NCI-H748 treated with DMSO at 0.1 percent for 48 hours (cell line): ENCODE measurements at regions not wholly inside any gene's neighbourhood (a gene's known extent, or its start where the extent isn't known, plus 50 kb on each side); places are given as distances from the start of the nearest gene placed in this dataset.
A peak's percentile ranks its signal among the peaks of the same experiment; 100 is the strongest.

Experiments
- DNase-seq: peaks from one replicate; lab custom pipeline; 2025; lab: John Stamatoyannopoulos, UW

DNA sequence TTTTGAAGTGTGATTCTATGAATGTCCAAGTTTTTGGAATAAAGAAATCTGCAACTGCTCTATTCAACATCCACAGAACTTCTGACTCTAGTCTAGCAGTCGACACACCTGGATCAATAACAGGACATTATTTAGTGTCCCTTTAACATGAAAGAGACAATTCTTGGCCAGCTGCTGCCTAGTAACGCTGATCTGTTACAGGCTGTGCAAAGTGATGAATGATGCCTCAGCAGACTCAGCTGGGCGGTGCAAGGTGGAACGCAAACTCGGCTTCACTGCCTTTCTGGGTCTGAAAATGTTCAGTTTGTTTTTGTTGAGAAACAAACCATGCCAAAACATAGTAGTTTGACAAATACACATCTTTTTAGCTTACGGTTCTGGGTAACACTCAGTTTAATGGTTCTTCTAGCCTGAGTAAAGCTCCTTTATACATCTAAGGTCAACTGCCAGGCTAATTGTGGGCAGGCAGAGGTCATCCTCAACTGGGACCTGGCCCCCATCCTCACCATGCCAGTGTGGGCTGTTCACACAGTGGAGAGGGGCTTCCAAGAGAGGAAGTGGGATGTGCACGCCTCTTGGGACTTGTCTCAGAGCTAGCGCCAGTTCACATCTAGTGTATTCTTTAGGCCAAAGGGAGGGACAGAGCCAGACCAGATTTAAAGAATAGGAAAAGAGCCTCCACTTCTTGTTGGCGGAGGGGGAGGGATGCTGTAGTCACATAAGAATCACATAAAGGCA, 879.7 kb downstream of the QKI start:
- no peak for DNase-seq

- DNase-seq: no peak
Measured at GRCh38 chr6:164291224-164291623, 876.7 kb downstream of the QKI start.

DNA sequence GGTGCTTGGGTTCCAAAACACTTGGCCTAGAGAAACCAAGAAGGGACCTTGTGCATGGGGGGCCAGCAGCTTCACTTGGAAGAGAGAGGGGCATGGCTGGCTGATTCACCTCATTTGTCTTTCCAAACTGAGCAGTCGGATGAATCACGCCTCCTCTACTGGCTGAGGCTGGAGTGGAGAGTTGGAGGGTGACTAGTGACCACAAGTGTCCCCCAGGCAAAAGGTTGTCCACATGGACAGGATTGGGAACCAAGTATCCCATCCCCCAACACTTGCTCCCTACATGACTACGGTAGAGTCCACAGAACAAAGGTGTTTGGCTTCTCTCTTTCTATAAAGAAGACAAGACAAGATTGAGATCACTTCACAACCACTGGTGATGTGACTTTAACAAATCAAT, 875.6 kb downstream of the QKI start:
- no peak for DNase-seq

- DNase-seq: no peak
Measured at GRCh38 chr6:164286011-164286410, 871.5 kb downstream of the QKI start.

DNA sequence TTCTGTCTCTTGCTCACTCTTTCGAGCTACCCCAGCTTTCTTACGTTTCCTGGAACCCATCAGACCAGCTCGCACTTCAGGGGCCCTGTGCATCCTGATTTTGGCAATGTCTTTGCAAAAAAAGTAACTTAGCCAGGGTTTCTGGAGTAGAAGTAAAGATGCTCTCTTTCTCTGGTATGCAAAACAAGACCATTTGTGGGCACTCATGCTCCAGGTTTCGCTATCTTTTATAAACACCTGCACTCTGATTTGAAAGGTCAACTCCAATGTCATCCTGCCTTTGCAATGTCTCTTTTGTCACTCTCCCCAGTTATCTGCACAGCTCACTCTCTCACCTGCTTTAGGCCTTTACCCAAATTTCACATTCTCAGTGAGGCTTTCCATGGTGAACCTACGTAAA, 869.1 kb downstream of the QKI start:
- DNase-seq: no peak

DNA sequence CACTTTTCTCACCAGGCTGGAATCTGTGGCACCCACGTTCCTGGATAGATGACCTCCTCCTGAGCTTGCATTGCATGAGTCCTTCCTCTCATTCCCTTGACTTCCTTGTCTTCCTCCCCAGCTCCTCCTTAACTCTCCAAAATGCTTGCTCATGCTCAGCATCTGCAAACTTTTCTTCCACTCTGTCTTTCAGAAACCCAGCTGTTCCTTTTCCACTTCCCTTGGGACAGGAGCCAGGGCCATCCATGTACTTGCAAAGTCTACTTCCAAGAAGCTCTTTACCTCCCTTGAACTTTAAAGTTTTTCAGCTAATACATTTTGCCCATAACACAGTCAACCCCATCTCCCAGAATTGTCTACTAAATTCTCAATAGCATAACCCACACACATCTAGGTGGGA, 861.7 kb downstream of the QKI start:
- no peak for DNase-seq

GRCh38 chr6:164275773-164276172, 861.3 kb downstream of the QKI start:
- no peak for DNase-seq

DNA sequence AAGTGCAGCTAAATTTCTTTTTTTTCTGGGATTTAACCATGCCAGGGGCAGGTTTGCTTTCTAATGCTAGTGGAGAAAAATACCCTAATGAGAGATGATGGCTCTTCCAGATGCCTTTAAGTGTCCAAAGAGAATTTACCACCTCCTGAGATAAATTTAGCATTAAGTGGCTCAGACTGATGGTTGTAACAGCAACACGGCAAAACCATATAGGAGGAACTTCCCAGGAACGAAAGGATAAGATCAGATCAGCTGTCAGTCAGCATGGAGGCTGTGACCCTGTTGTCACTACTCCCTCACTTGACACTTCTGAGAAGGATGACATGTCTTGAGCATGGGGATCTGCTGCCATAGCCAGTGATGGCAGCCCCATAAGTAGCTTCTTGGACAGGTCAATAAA, 860.0 kb downstream of the QKI start:
- no peak for DNase-seq

GRCh38 chr6:164273491-164273890, 859.0 kb downstream of the QKI start:
- no peak for DNase-seq

GRCh38 chr6:164266851-164267250, 852.3 kb downstream of the QKI start:
- DNase-seq: no peak

GRCh38 chr6:164262348-164262747, 847.8 kb downstream of the QKI start:
- DNase-seq: no peak

- DNase-seq: no peak
Measured at GRCh38 chr6:164258421-164258820, 843.9 kb downstream of the QKI start.

GRCh38 chr6:164252948-164253347, 838.4 kb downstream of the QKI start:
- no peak for DNase-seq

DNA sequence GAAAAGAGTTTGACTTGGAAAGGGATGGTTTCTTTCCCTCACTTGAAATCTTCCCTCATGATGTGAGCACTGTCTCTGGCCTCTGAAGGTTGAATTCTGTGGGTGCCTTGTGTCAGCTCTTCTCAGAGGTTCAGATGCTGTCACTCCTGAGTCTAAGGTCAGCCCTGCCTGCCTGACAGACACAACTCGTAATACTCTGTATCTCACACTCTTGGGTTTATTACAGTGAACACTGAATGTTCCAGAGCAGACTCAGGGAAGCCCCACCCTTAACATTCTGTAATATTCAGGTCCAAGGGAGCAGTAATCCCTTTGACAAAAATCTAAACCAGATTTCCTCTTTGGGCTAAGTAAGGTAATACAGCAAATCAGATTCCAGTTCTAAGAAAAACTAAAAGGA, 837.8 kb downstream of the QKI start:
- no peak for DNase-seq

GRCh38 chr6:164247106-164247505, 832.6 kb downstream of the QKI start:
- DNase-seq: no peak

GRCh38 chr6:164246082-164246481, 831.6 kb downstream of the QKI start:
- DNase-seq: no peak

- no peak for DNase-seq
Measured at GRCh38 chr6:164243949-164244348, 829.4 kb downstream of the QKI start.

DNA sequence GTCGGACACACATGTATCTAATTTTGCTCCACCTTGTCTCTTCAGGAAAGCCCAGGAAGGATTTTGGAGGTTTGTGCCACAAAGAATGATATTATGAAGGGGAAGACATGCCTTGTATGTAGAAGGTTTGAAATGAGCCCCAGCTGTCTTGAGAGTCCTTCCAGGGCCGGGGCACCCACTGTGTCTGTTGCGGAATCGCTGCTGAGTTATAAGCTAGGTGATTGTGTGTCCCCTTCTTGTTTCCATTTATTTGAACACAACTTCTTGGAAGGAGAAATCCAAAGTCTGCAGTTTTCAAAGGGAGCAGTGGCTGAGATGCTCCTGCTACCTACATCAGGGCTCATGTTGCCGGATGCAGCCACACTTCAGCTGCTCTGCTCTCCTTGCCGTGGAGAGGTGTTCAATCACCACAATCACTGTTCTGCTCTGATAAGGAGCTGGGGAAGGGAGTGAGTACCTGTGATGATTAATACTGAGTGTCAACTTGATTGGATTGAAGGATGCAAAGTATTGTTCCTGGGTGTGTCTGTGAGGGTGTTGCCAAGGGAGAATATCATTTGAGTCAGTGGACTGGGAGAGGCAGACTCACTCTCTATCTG, 828.6 kb downstream of the QKI start:
- DNase-seq: no peak

GRCh38 chr6:164230804-164231203, 816.3 kb downstream of the QKI start:
- no peak for DNase-seq

- DNase-seq: no peak
Measured at GRCh38 chr6:164230259-164230658, 815.7 kb downstream of the QKI start.

- no peak for DNase-seq
Measured at GRCh38 chr6:164229716-164230115, 815.2 kb downstream of the QKI start.

DNA sequence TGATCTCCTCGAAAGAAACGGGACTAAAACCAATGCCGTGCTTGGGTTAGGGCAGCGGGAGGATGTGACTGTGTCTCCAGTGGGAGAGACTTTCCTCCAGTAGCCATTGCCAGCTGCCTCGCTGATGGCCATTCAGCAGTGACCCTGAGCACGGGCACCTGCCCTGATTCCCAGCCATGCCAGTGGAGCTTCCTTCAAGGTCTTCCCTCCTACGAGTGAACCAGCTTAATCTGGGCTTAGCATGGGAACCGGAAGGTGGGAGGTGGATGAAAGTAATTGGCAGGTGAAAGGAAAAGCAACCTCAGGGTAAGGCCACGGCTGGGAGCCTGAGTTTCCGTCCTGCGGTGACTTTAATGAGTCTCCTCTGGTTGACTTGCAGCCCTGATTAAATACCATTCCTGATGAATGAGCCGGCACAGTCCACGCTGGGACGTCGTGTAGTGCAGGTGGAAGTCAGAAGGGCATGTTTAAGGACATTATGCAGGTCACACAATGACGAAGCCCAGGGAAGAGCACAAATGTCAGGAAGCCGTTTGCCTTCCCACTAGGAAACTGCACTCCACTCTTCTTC, 813.5 kb downstream of the QKI start:
- no peak for DNase-seq

DNA sequence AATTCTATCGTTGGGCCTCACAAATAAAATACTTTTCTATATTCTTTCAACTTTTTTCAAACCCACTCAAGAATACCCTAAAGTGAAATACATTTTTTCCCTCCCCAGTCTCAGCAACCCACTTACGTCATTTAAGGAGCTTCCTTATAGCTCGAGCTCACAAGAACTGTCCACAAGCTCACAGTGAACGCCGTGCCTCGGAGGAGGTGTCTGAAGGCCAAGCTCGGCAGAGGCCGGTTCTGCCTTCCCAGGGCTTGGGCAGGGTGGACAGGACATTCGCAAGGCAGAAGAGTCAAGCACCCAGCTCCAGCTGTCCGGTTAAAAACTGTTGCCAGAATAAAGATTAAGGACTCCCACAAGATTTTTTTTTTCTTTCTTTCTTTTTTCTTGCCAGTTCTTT, 802.3 kb downstream of the QKI start:
- DNase-seq: no peak

DNA sequence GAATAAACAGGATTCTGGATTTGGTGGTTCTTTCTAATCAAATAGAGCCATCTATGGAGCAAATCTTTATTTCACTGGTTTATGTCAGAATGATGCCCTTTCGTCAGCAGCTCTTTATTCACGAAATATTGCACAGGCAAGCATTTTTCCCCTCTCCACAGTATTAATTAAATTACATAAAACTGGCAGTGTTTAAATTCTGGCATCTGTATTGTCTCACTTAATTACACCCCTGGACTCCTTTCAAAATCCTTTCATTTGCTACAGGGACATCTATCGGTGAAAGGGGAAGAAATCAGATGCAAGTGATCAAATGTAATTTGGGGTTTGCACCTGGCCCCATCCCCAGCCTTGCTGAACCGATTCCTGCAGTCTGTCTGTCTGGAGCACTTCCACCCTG, 801.9 kb downstream of the QKI start:
- DNase-seq: peak; percentile 48
